H9 (cell line): ENCODE measurements at regions not wholly inside any gene's neighbourhood (a gene's known extent, or its start where the extent isn't known, plus 50 kb on each side); places are given as distances from the start of the nearest gene placed in this dataset.

Source experiments
- DNase-seq: peaks from one replicate; pipeline ENCODE4 v3.0.0-alpha.2; 2017
- H2AFZ ChIP-seq: one replicate; pipeline ENCODE4 v1.6.1; 2013; ENCODE audit warnings: mild to moderate bottlenecking, low read length, control low read depth, moderate library complexity
- H2AK5ac ChIP-seq: 2 replicates; pipeline ENCODE4 v1.6.1; 2013; ENCODE audit warnings: low read length, control low read depth, mixed read lengths; ENCODE audit not compliant: insufficient read length
- H2BK120ac ChIP-seq: one replicate; pipeline ENCODE4 v1.6.1; 2013; ENCODE audit warnings: low read depth, mild to moderate bottlenecking, low read length, control low read depth, inconsistent platforms; ENCODE audit not compliant: poor library complexity, severe bottlenecking
- H2BK12ac ChIP-seq: 2 replicates; pipeline ENCODE4 v1.6.1; 2013; ENCODE audit warnings: low read length, control low read depth, mixed read lengths, low read depth; ENCODE audit not compliant: insufficient read length
- H2BK15ac ChIP-seq: 2 replicates; pipeline ENCODE4 v1.6.1; 2013; ENCODE audit warnings: low read depth, low read length, control low read depth
- H2BK20ac ChIP-seq: one replicate; pipeline ENCODE4 v1.6.1; 2013; ENCODE audit warnings: low read depth, mild to moderate bottlenecking, low read length, control low read depth, inconsistent platforms; ENCODE audit not compliant: poor library complexity, severe bottlenecking
- H2BK5ac ChIP-seq: 2 replicates; pipeline ENCODE4 v1.6.1; 2013; ENCODE audit warnings: low read length, control low read depth, mixed read lengths; ENCODE audit not compliant: insufficient read length
- H3K14ac ChIP-seq: 2 replicates; pipeline ENCODE4 v1.6.1; 2013; ENCODE audit warnings: low read length, control low read depth; ENCODE audit not compliant: insufficient read depth
- H3K18ac ChIP-seq: 2 replicates; pipeline ENCODE4 v1.6.1; 2013; ENCODE audit warnings: low read depth, mild to moderate bottlenecking, mixed read lengths, low read length, control low read depth; ENCODE audit not compliant: insufficient read length
- H3K23ac ChIP-seq: 2 replicates; pipeline ENCODE4 v1.6.1; 2013; ENCODE audit warnings: low read length, control low read depth, mixed read lengths, low read depth; ENCODE audit not compliant: insufficient read length
- H3K23me2 ChIP-seq: 2 replicates; pipeline ENCODE4 v1.6.1; 2013; ENCODE audit warnings: low read depth, mild to moderate bottlenecking, mixed read lengths, low read length, control low read depth; ENCODE audit not compliant: insufficient read length, poor library complexity, severe bottlenecking
- H3K27ac ChIP-seq: 2 replicates; pipeline ENCODE4 v1.5.1; 2013; ENCODE audit warnings: low read length, control low read depth, mixed read lengths, low read depth; ENCODE audit not compliant: insufficient read length
- H3K27me3 ChIP-seq: 2 replicates; pipeline ENCODE4 v1.6.1; 2013; ENCODE audit warnings: low read length, control low read depth, inconsistent platforms; ENCODE audit not compliant: insufficient read depth
- H3K4ac ChIP-seq: 2 replicates; pipeline ENCODE4 v1.6.1; 2013; ENCODE audit warnings: low read depth, mild to moderate bottlenecking, control low read depth, inconsistent platforms, low read length, moderate library complexity
- H3K4me1 ChIP-seq: 2 replicates; pipeline ENCODE4 v1.6.1; 2013; ENCODE audit warnings: low read length, control low read depth, inconsistent platforms; ENCODE audit not compliant: insufficient read depth
- H3K4me2 ChIP-seq: 2 replicates; pipeline ENCODE4 v1.6.1; 2013; ENCODE audit warnings: low read length, control low read depth, mixed read lengths; ENCODE audit not compliant: insufficient read length, insufficient read depth
- H3K56ac ChIP-seq: 2 replicates; pipeline ENCODE4 v1.6.1; 2013; ENCODE audit warnings: low read depth, mild to moderate bottlenecking, mixed read lengths, low read length, control low read depth; ENCODE audit not compliant: insufficient read length
- H3K79me1 ChIP-seq: 2 replicates; pipeline ENCODE4 v1.6.1; 2013; ENCODE audit warnings: low read depth, mild to moderate bottlenecking, moderate library complexity, low read length, control low read depth, inconsistent platforms; ENCODE audit not compliant: insufficient read depth, poor library complexity, severe bottlenecking
- H3K79me2 ChIP-seq: 2 replicates; pipeline ENCODE4 v1.6.1; 2013; ENCODE audit warnings: low read length, control low read depth, inconsistent platforms; ENCODE audit not compliant: insufficient read depth
- H3K9ac ChIP-seq: 2 replicates; pipeline ENCODE4 v1.6.1; 2013; ENCODE audit warnings: low read length, control low read depth, mixed read lengths; ENCODE audit not compliant: insufficient read length; ENCODE audit errors: extremely low read depth
- H3K9me3 ChIP-seq: one replicate; pipeline ENCODE4 v1.6.1; 2013; ENCODE audit warnings: low read depth, low read length, inconsistent platforms; ENCODE audit not compliant: control insufficient read depth
- H3T11ph ChIP-seq: one replicate; pipeline ENCODE4 v1.6.1; 2013; ENCODE audit warnings: mild to moderate bottlenecking, low read length, control low read depth, inconsistent platforms
- H4K20me1 ChIP-seq: one replicate; pipeline ENCODE4 v1.6.1; 2013; ENCODE audit not compliant: control insufficient read depth, insufficient read length, insufficient read depth
- H4K5ac ChIP-seq: 2 replicates; pipeline ENCODE4 v1.6.1; 2013; ENCODE audit warnings: low read depth, mild to moderate bottlenecking, mixed read lengths, low read length, control low read depth; ENCODE audit not compliant: insufficient read length
- H4K8ac ChIP-seq: replicated peaks from 2 replicates; pipeline ENCODE4 v1.6.1; 2013; ENCODE audit warnings: low read length, control low read depth, mixed read lengths, low read depth; ENCODE audit not compliant: insufficient read length
- H4K91ac ChIP-seq: 2 replicates; pipeline ENCODE4 v1.6.1; 2013; ENCODE audit warnings: low read depth, mild to moderate bottlenecking, moderate library complexity, mixed read lengths, low read length, control low read depth; ENCODE audit not compliant: insufficient read length
- H3K27ac Mint-ChIP-seq, 3 experiments: 2 replicates in 2 of 3; 3 replicates in 1 of 3; pipeline ENCODE4 v1.8.0; 2020 to 2021; ENCODE audit warnings: mixed read lengths in 3 of 3, mild to moderate bottlenecking in 1 of 3, moderate library complexity in 1 of 3
- H3K27me3 Mint-ChIP-seq: 2 replicates; pipeline ENCODE4 v1.8.0; 2021; ENCODE audit warnings: low read depth, mild to moderate bottlenecking, moderate library complexity, mixed read lengths
- H3K36me3 Mint-ChIP-seq, 3 experiments: 2 replicates in 2 of 3; 3 replicates in 1 of 3; pipeline ENCODE4 v1.8.0; 2020 to 2021; ENCODE audit warnings: low read depth in 3 of 3, mixed read lengths in 3 of 3; ENCODE audit not compliant: insufficient read depth in 1 of 3
- H3K4me1 Mint-ChIP-seq, 2 experiments: 2 replicates each; pipeline ENCODE4 v1.8.0; 2020; ENCODE audit warnings: mixed read lengths in 2 of 2
- H3K4me3 Mint-ChIP-seq, 2 experiments: 2 replicates in 1 of 2; 3 replicates in 1 of 2; pipeline ENCODE4 v1.8.0; 2020 to 2021; ENCODE audit warnings: mild to moderate bottlenecking in 2 of 2, mixed read lengths in 2 of 2, moderate library complexity in 1 of 2
- H3K9me3 Mint-ChIP-seq, 2 experiments: 2 replicates in 1 of 2; 3 replicates in 1 of 2; pipeline ENCODE4 v1.8.0; 2020; ENCODE audit warnings: mild to moderate bottlenecking in 2 of 2, mixed read lengths in 2 of 2, moderate library complexity in 1 of 2
- WGBS: extraction: QIAGEN DNeasy Blood & Tissue Kit; methylation state at CpG from one replicate; pipeline ENCODE4 v1.1.7; 2013; ENCODE audit warnings: missing lambda C conversion rate, low lambda C conversion rate, mixed read lengths; ENCODE audit not compliant: insufficient read length; ENCODE audit errors: extremely low coverage; 5-methylcytosine and 5-hydroxymethylcytosine counted together
- TF ChIP-seq, protein P1 (sequence below): fragments of 200-600 bp; sonication (generic); conservative IDR thresholded peaks from 3 replicates; pipeline ENCODE4 v1.8.0; 2021; ENCODE audit warnings: antibody characterized with exemption, mild to moderate bottlenecking

DNA sequence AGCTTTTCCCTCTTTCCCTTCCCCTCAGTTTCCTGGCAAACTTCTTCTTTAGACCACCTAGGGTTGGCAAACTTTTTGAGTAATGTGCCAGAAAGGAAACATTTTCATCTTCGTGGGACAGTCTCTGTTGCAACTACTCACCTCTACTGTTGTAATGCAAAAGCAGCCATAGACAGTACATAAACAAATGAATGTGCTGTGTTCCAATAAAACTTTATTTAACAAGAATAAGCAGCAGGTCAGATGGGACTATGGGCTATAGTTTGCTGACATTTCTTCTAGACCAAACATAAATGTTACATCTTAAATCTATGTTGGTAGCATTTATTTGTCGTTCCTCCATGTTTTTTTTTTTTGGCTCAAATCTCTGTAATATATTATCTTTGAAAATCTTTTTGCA is 552.4 kb downstream of the EDEM1 start:
- H2AK5ac ChIP-seq, result no peak overlapping the region
- H2AFZ ChIP-seq, result no peak overlapping the region
- H3K23ac ChIP-seq, result no peak overlapping the region
- H3K27ac ChIP-seq, result no peak overlapping the region
- no peaks in the 10 kb centered on the region for H3K27me3 ChIP-seq
- H3K79me1 ChIP-seq, result no peaks in the 10 kb centered on the region
- H3K9ac ChIP-seq, result no peak overlapping the region
- no peaks in the 10 kb centered on the region for H3K23me2 ChIP-seq
- no peak overlapping the region for H4K8ac ChIP-seq
- H3K9me3 ChIP-seq, result no peaks in the 10 kb centered on the region
- Mint-ChIP-seq H3K4me3 (no peak overlapping the region), H3K27me3 (no peaks in the 10 kb centered on the region), H3K4me1 (peaks cover 0 to 3% of the 10 kb centered on the region in 2 experiments; a peak in 2 of 4 replicates), H3K27ac (no peak overlapping the region), H3K9me3 (no peaks in the 10 kb centered on the region; a peak in 1 of 5 replicates), H3K36me3 (no peaks in the 10 kb centered on the region)
- no peak overlapping the region for H2BK20ac ChIP-seq
- no peak overlapping the region for H3T11ph ChIP-seq
- no peak overlapping the region for H3K56ac ChIP-seq
- no peak overlapping the region for H3K4ac ChIP-seq
- H2BK120ac ChIP-seq, result no peak overlapping the region
- H3K14ac ChIP-seq, result no peak overlapping the region
- H4K5ac ChIP-seq, result no peak overlapping the region
- DNase-seq, result no peak
- no peak overlapping the region for H4K91ac ChIP-seq
- no CpG with 5 or more reads among the region's 2 CpGs for WGBS
- H2BK15ac ChIP-seq, result no peak overlapping the region
- no peak overlapping the region for H2BK12ac ChIP-seq
- H3K4me2 ChIP-seq, result no peak overlapping the region
- H2BK5ac ChIP-seq, result no peak overlapping the region
- TF ChIP-seq, protein P1, sequence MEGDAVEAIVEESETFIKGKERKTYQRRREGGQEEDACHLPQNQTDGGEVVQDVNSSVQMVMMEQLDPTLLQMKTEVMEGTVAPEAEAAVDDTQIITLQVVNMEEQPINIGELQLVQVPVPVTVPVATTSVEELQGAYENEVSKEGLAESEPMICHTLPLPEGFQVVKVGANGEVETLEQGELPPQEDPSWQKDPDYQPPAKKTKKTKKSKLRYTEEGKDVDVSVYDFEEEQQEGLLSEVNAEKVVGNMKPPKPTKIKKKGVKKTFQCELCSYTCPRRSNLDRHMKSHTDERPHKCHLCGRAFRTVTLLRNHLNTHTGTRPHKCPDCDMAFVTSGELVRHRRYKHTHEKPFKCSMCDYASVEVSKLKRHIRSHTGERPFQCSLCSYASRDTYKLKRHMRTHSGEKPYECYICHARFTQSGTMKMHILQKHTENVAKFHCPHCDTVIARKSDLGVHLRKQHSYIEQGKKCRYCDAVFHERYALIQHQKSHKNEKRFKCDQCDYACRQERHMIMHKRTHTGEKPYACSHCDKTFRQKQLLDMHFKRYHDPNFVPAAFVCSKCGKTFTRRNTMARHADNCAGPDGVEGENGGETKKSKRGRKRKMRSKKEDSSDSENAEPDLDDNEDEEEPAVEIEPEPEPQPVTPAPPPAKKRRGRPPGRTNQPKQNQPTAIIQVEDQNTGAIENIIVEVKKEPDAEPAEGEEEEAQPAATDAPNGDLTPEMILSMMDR, result no peak
- H3K4me1 ChIP-seq, result no peaks in the 10 kb centered on the region
- no peaks in the 10 kb centered on the region for H4K20me1 ChIP-seq
- no peak overlapping the region for H3K18ac ChIP-seq
- no peaks in the 10 kb centered on the region for H3K79me2 ChIP-seq
